ENCODE measurements at regions not wholly inside any gene's neighbourhood (a gene's known extent, or its start where the extent isn't known, plus 50 kb on each side); places are given as distances from the start of the nearest gene placed in this dataset.

GRCh38 chr3:31377045-31377642, 155.6 kb upstream of the STT3B start:
- Mint-ChIP-seq H3K4me1 (ENCODE audit: low read depth) (peaks cover 3% of the 10 kb centered on the region), H3K4me3 (ENCODE audit: low read depth) (no peak overlapping the region), H3K36me3 (ENCODE audit: low read depth) (no peaks in the 10 kb centered on the region), H3K27me3 (ENCODE audit: low read depth) (peaks cover 5% of the 10 kb centered on the region), H3K9me3 (no peaks in the 10 kb centered on the region), H3K27ac (no peak overlapping the region)
- intact Hi-C loops (cut with micrococcal nuclease): no loop called here
- no peak for DNase-seq (ENCODE audit: low spot score)

DNA sequence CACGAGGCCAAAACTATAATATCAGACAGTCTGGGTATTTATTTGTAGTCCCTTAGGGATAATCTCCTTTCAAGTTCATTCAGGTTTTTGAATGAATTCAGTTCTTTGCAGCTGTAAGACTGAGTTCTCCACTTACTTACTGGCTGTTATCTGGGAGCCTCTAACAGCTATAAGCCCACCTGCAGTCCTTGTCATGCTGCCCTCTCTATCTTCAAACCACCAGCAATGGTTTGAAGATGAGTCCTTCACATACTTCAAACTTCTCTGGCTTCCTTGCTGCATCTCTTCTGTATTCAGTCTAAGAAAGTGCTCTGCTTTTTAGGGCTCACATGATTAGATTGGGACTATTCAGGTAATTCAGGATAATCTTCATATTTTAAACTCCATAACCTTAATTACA, 154.5 kb upstream of the STT3B start:
- Mint-ChIP-seq H3K4me3 (ENCODE audit: low read depth) (no peak overlapping the region), H3K27me3 (ENCODE audit: low read depth) (peaks cover 6% of the 10 kb centered on the region), H3K9me3 (no peaks in the 10 kb centered on the region), H3K36me3 (ENCODE audit: low read depth) (no peaks in the 10 kb centered on the region), H3K27ac (no peak overlapping the region), H3K4me1 (ENCODE audit: low read depth) (peaks cover 3% of the 10 kb centered on the region)
- intact Hi-C loops (cut with micrococcal nuclease): no loop called here
- no peak for DNase-seq (ENCODE audit: low spot score)

DNA sequence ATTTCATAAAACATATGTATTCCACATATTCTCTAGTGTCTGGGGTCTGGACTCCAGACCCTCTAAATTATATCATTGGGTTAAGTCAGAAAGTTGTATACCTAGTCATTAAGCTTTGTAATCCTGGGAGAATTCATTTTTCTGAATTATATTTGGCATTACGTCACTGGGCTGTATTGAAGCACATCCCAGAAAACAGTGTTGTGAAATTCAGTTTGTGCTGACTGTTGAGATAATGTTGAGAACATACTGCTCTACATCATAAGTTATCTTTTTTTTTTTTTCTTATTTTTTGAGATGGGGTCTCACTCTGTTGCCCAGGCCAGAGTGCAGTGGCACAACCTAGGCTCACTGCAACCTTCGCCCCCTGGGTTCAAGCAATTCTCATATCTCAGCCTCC, 153.1 kb upstream of the STT3B start:
- Mint-ChIP-seq H3K36me3 (ENCODE audit: low read depth) (no peaks in the 10 kb centered on the region), H3K4me1 (ENCODE audit: low read depth) (peaks cover 3% of the 10 kb centered on the region), H3K27ac (no peak overlapping the region), H3K27me3 (ENCODE audit: low read depth) (peaks cover 11% of the 10 kb centered on the region), H3K9me3 (no peaks in the 10 kb centered on the region), H3K4me3 (ENCODE audit: low read depth) (no peak overlapping the region)
- intact Hi-C loops (cut with micrococcal nuclease): no loop called here
- DNase-seq (ENCODE audit: low spot score): no peak

DNA sequence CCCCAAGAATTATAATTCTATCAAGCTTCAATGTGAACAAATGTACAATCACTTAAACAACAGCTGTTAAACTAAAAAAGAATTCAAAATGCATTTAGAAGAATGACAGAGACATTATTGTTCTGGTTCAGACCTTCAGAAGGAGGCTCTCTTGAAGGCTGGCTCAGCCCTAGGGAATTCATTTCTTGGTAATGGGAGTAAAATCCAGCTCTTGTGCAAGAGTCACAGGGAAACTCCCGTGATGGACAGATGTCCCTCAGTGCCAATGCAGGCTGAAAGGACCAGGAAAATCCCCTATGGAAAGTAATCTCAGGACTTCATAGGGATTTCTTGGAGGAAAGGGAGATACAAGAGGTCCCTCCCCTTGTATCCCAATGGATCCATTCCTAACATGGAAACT, 149.9 kb upstream of the STT3B start:
- Mint-ChIP-seq H3K27ac (no peak overlapping the region), H3K36me3 (ENCODE audit: low read depth) (no peaks in the 10 kb centered on the region), H3K9me3 (peaks cover 7% of the 10 kb centered on the region), H3K27me3 (ENCODE audit: low read depth) (peaks cover 11% of the 10 kb centered on the region), H3K4me1 (ENCODE audit: low read depth) (no peaks in the 10 kb centered on the region), H3K4me3 (ENCODE audit: low read depth) (no peak overlapping the region)
- no peak for DNase-seq (ENCODE audit: low spot score)
- intact Hi-C loops (cut with micrococcal nuclease): no loop called here

DNA sequence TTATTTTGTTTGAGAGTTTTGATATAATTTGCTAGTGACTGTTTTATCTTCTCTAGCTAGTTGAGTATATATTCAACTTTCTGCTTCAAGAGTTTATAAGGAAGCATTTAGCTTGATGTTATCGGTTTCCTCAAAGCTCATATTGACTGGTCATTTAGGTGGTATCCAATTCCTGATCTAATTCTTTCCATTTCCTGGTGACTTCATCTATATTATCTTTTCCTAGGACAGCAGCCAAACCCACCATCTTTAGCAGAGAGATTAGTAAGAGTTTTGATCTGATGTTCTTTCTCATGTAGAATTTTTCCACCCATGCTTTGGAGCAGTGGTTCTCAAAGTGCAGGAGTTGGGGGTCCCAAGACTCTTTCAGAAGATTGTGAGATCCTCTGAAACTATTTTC, 148.6 kb upstream of the STT3B start:
- H3K36me3 Mint-ChIP-seq (ENCODE audit: low read depth): no peaks in the 10 kb centered on the region
- no peak for DNase-seq (ENCODE audit: low spot score)

DNA sequence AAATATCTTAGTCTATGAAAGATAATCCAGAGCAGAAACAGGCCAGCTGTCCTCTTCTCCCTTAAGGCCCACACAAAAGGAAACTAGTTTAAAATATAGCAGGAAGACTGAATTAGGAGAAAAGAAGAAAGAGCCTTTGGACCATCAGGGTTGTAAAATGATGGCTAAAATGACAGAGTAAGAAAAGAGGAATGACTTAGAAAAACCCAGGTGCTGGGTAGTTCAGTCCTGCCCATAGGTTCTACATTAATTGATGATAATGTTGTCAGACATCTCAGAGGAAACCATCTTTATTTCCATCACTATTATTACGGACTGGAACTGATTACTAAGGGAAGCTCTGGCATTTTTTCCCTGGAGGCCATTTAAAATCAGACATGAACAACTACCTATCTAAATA, 142.8 kb upstream of the STT3B start:
- no peak overlapping the region for H3K27ac Mint-ChIP-seq
- no peak overlapping the region for H3K4me3 Mint-ChIP-seq (ENCODE audit: low read depth)
- H3K36me3 Mint-ChIP-seq (ENCODE audit: low read depth): no peaks in the 10 kb centered on the region
- intact Hi-C loops (cut with micrococcal nuclease): no loop called here
- H3K27me3 Mint-ChIP-seq (ENCODE audit: low read depth): peaks cover 5% of the 10 kb centered on the region
- peaks cover 3% of the 10 kb centered on the region for H3K4me1 Mint-ChIP-seq (ENCODE audit: low read depth)
- DNase-seq (ENCODE audit: low spot score): no peak
- peaks cover 7% of the 10 kb centered on the region for H3K9me3 Mint-ChIP-seq

More for the DNA sequence above, 148.6 kb upstream of the STT3B start:
- peaks cover 11% of the 10 kb centered on the region for H3K27me3 Mint-ChIP-seq (ENCODE audit: low read depth)
- peaks cover 7% of the 10 kb centered on the region for H3K9me3 Mint-ChIP-seq
- no peaks in the 10 kb centered on the region for H3K4me1 Mint-ChIP-seq (ENCODE audit: low read depth)
- H3K27ac Mint-ChIP-seq: no peak overlapping the region
- intact Hi-C loops (cut with micrococcal nuclease): no loop called here
- H3K4me3 Mint-ChIP-seq (ENCODE audit: low read depth): no peak overlapping the region

DNA sequence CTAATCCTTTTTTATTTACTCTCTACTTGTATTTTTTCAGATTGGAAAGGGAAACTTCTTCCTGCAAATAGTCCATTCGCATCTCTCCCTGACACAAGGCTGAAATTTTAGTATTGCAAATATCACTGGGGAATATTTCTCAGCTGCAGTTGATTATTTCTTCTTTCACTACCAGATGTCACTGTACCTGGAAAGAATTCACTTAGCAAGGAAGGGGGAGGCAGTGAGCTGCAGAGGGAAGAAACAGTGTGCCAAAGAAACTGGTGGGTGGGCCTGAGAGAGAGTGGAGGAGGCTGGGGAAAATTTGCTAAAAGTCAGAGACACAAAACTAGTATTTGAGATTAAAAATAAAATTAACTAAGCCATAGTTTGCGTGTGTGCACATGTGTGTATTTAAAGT, 142.3 kb upstream of the STT3B start:
- no peaks in the 10 kb centered on the region for H3K36me3 Mint-ChIP-seq (ENCODE audit: low read depth)
- peaks cover 3% of the 10 kb centered on the region for H3K4me1 Mint-ChIP-seq (ENCODE audit: low read depth)
- H3K9me3 Mint-ChIP-seq: peaks cover 7% of the 10 kb centered on the region
- intact Hi-C loops (cut with micrococcal nuclease): no loop called here
- H3K27ac Mint-ChIP-seq: no peak overlapping the region
- no peak overlapping the region for H3K4me3 Mint-ChIP-seq (ENCODE audit: low read depth)
- peaks cover 5% of the 10 kb centered on the region for H3K27me3 Mint-ChIP-seq (ENCODE audit: low read depth)
- no peak for DNase-seq (ENCODE audit: low spot score)

- H3K27ac Mint-ChIP-seq: no peak overlapping the region
- no peak overlapping the region for H3K4me3 Mint-ChIP-seq (ENCODE audit: low read depth)
- DNase-seq (ENCODE audit: low spot score): no peak
- no peaks in the 10 kb centered on the region for H3K36me3 Mint-ChIP-seq (ENCODE audit: low read depth)
- H3K4me1 Mint-ChIP-seq (ENCODE audit: low read depth): peaks cover 3% of the 10 kb centered on the region
- intact Hi-C loops (cut with micrococcal nuclease): no loop called here
- H3K27me3 Mint-ChIP-seq (ENCODE audit: low read depth): peaks cover 5% of the 10 kb centered on the region
- peaks cover 7% of the 10 kb centered on the region for H3K9me3 Mint-ChIP-seq
Measured at GRCh38 chr3:31391150-31391549, 141.6 kb upstream of the STT3B start.

DNA sequence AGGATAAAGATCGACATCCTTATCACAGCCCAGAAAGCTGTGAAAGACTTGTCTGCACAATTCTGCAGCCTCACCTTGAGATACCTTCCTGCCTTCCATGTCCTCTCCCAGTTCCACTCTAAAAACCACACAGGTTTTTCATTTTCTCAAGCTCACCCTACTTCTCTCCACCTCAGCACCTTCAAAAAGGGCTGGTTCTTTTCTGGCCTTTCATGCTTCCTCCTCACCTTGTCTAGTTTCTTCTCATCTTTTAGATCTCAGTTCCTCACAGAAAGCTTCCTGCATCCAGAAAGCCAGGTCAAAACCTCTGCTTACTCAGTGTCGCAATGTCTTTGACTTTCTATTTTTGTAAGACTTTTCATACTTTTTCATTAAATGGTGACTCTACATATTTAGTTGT, 140.2 kb upstream of the STT3B start:
- Mint-ChIP-seq H3K36me3 (ENCODE audit: low read depth) (no peaks in the 10 kb centered on the region), H3K27me3 (ENCODE audit: low read depth) (peaks cover 5% of the 10 kb centered on the region), H3K27ac (no peak overlapping the region), H3K4me1 (ENCODE audit: low read depth) (peaks cover 3% of the 10 kb centered on the region), H3K4me3 (ENCODE audit: low read depth) (no peak overlapping the region), H3K9me3 (peaks cover 1% of the 10 kb centered on the region)
- DNase-seq (ENCODE audit: low spot score): no peak
- intact Hi-C loops (cut with micrococcal nuclease): no loop called here

- Mint-ChIP-seq H3K4me3 (ENCODE audit: low read depth) (no peak overlapping the region), H3K9me3 (peaks cover 17% of the 10 kb centered on the region), H3K27me3 (ENCODE audit: low read depth) (peaks cover 3% of the 10 kb centered on the region), H3K27ac (no peak overlapping the region), H3K36me3 (ENCODE audit: low read depth) (no peaks in the 10 kb centered on the region), H3K4me1 (ENCODE audit: low read depth) (peaks cover 6% of the 10 kb centered on the region)
- no peak for DNase-seq (ENCODE audit: low spot score)
- intact Hi-C loops (cut with micrococcal nuclease): no loop called here
Measured at GRCh38 chr3:31399271-31399670, 133.5 kb upstream of the STT3B start.

DNA sequence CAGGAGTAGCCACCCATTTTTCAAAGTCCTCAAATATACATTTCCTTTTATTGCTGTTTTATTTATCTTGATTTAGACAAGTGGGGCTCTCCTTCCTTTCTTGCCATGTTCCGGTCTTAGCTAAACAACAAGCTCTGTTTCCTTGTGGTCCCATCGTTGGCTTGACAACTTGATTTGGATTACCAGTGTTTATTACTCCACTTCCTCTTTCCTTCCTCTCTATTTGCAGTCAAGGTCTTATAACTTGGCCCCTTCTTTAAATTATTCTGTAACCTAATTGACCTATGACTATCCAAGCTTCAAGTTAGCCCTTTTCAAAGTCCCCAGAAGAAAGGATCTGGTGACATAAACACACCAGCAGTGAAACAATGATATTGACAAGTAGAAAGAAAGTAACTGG, 130.6 kb upstream of the STT3B start:
- DNase-seq (ENCODE audit: low spot score): no peak
- no peaks in the 10 kb centered on the region for H3K36me3 Mint-ChIP-seq (ENCODE audit: low read depth)
- intact Hi-C loops (cut with micrococcal nuclease): no loop called here
- H3K9me3 Mint-ChIP-seq: peaks cover 17% of the 10 kb centered on the region
- H3K27ac Mint-ChIP-seq: no peak overlapping the region
- H3K4me1 Mint-ChIP-seq (ENCODE audit: low read depth): peaks cover 6% of the 10 kb centered on the region
- no peak overlapping the region for H3K4me3 Mint-ChIP-seq (ENCODE audit: low read depth)
- peaks cover 6% of the 10 kb centered on the region for H3K27me3 Mint-ChIP-seq (ENCODE audit: low read depth)

DNA sequence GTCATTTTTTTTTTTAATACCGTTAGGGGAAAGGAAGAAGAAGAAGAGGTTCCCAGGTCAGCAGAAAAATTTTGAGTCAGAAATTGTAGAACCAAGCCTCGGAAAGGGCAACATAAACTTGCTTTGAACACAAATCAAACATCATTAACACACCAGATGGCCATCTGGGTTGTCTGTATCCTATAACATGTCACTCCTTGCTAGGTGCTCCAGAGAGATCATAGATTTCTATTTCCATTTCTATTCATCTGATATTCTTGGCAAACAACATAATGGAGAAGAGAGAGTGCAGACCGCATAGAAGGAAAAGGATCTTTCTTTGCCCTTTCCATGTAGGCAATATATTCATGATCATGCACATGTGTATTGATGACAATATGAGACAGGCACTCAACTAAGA, 129.5 kb upstream of the STT3B start:
- intact Hi-C loops (cut with micrococcal nuclease): no loop called here
- Mint-ChIP-seq H3K36me3 (ENCODE audit: low read depth) (no peaks in the 10 kb centered on the region), H3K9me3 (peaks cover 17% of the 10 kb centered on the region), H3K4me1 (ENCODE audit: low read depth) (peaks cover 6% of the 10 kb centered on the region), H3K27me3 (ENCODE audit: low read depth) (peaks cover 5% of the 10 kb centered on the region), H3K4me3 (ENCODE audit: low read depth) (no peak overlapping the region), H3K27ac (no peak overlapping the region)
- no peak for DNase-seq (ENCODE audit: low spot score)

- no peaks in the 10 kb centered on the region for H3K4me1 Mint-ChIP-seq (ENCODE audit: low read depth)
- no peak overlapping the region for H3K27ac Mint-ChIP-seq
- H3K9me3 Mint-ChIP-seq: peaks cover 11% of the 10 kb centered on the region
- H3K36me3 Mint-ChIP-seq (ENCODE audit: low read depth): no peaks in the 10 kb centered on the region
- no peak overlapping the region for H3K4me3 Mint-ChIP-seq (ENCODE audit: low read depth)
- intact Hi-C loops (cut with micrococcal nuclease): no loop called here
- peaks cover 5% of the 10 kb centered on the region for H3K27me3 Mint-ChIP-seq (ENCODE audit: low read depth)
- no peak for DNase-seq (ENCODE audit: low spot score)
Measured at GRCh38 chr3:31404871-31405270, 127.9 kb upstream of the STT3B start.

GRCh38 chr3:31405515-31405914, 127.2 kb upstream of the STT3B start:
- no peak overlapping the region for H3K27ac Mint-ChIP-seq
- H3K27me3 Mint-ChIP-seq (ENCODE audit: low read depth): peaks cover 5% of the 10 kb centered on the region
- H3K4me1 Mint-ChIP-seq (ENCODE audit: low read depth): no peaks in the 10 kb centered on the region
- H3K9me3 Mint-ChIP-seq: peaks cover 7% of the 10 kb centered on the region
- intact Hi-C loops (cut with micrococcal nuclease): no loop called here
- DNase-seq (ENCODE audit: low spot score): no peak
- H3K4me3 Mint-ChIP-seq (ENCODE audit: low read depth): no peak overlapping the region
- H3K36me3 Mint-ChIP-seq (ENCODE audit: low read depth): no peaks in the 10 kb centered on the region

Measured in activated T-helper 2 cell treated with anti-CD3 and anti-CD28 coated beads, Interferon-gamma antibody, Interleukin-2, Interleukin-4, amounts not matched to agents 10 μg/mL and 5 μg/mL and 100 μg/mL, durations not matched to agents 14 hours and 24 hours and 36 hours (primary cell).